Panc1 (cell line): ENCODE measurements at regions not wholly inside any gene's neighbourhood (a gene's known extent, or its start where the extent isn't known, plus 50 kb on each side); places are given as distances from the start of the nearest gene placed in this dataset. TPM values are rescaled to one million over a fixed set of nuclear protein-coding genes. Genes with fewer than 3 reads are reported as not detected.

Source experiments
- ATAC-seq: fragments of 200-7000 bp; cut with Tn5 transposase; 2 replicates; pipeline ENCODE4 v1.9.1; 2020; ENCODE audit warnings: mild to moderate bottlenecking, moderate library complexity
- BruUV-seq: library from RNA; stranded (reverse); fragments of 400-500 nt; replicated peaks from 2 replicates; lab custom pipeline; 2021; lab: Mats Ljungman, UMichigan
- CTCF ChIA-PET: fragments of 300-600 bp; sonication (Branson Sonifier 250); formaldehyde crosslinking; loops from one replicate; lab custom pipeline; 2022; ENCODE audit warnings: antibody characterized with exemption; lab: Charles Lee
- POLR2A ChIA-PET: fragments of 300-600 bp; sonication (Branson Sonifier 250); formaldehyde crosslinking; loops from one replicate; lab custom pipeline; 2022; ENCODE audit warnings: antibody characterized with exemption; lab: Charles Lee
- DNase-seq: peaks from one replicate; pipeline ENCODE4 v3.0.0-alpha.2; 2010; ENCODE audit warnings: low read depth, low spot score
- H3K27ac ChIP-seq: 2 replicates; pipeline ENCODE4 v1.5.1; 2011; ENCODE audit warnings: mild to moderate bottlenecking, low read length, inconsistent platforms
- H3K27me3 ChIP-seq: fragments of 200-500 bp; sonication (Bioruptor generic); 2 replicates; pipeline ENCODE4 v1.6.0; 2014; ENCODE audit warnings: low read length, inconsistent platforms; ENCODE audit not compliant: control insufficient read depth, insufficient read depth
- H3K36me3 ChIP-seq: fragments of 200-500 bp; sonication (Bioruptor generic); 2 replicates; pipeline ENCODE4 v1.5.1; 2014; ENCODE audit warnings: inconsistent platforms, mild to moderate bottlenecking, low read length, moderate library complexity; ENCODE audit not compliant: control insufficient read depth, insufficient read depth
- H3K4me1 ChIP-seq: 2 replicates; pipeline ENCODE4 v1.5.1; 2011; ENCODE audit warnings: inconsistent platforms, mild to moderate bottlenecking, low read length, moderate library complexity; ENCODE audit not compliant: control insufficient read depth, insufficient read depth
- H3K4me3 ChIP-seq, 2 experiments: 2 replicates each; pipeline ENCODE4 v1.5.1; 2011 to 2012; ENCODE audit warnings: low read depth in 2 of 2, low read length in 2 of 2, mild to moderate bottlenecking in 2 of 2, inconsistent platforms in 1 of 2, moderate library complexity in 1 of 2
- H3K9me3 ChIP-seq: fragments of 200-500 bp; sonication (Bioruptor generic); 2 replicates; pipeline ENCODE4 v1.5.1; 2014; ENCODE audit warnings: low read depth, mild to moderate bottlenecking, inconsistent platforms, low read length, moderate library complexity; ENCODE audit not compliant: control insufficient read depth, insufficient read depth
- CTCF ChIP-seq: fragments of 450-650 bp; IDR thresholded peaks from 2 replicates; pipeline ENCODE4 v1.5.1; 2017; ENCODE audit warnings: mild to moderate bottlenecking
- REST ChIP-seq, 2 experiments: IDR thresholded peaks; 2 replicates each; pipeline ENCODE4 v1.6.1; 2011 to 2012; ENCODE audit warnings: low read depth in 2 of 2, control low read depth in 1 of 2, low read length in 1 of 2, mild to moderate bottlenecking in 1 of 2, moderate library complexity in 1 of 2; ENCODE audit not compliant: insufficient read depth in 1 of 2
- SIN3A ChIP-seq: IDR thresholded peaks from 2 replicates; pipeline ENCODE4 v1.6.1; 2012; ENCODE audit warnings: low read depth, mild to moderate bottlenecking, low read length, moderate library complexity, borderline replicate concordance; ENCODE audit not compliant: insufficient read depth
- TCF7L2 ChIP-seq: IDR thresholded peaks from 2 replicates; pipeline ENCODE4 v1.6.1; 2011; ENCODE audit warnings: mild to moderate bottlenecking, low read depth, low read length, inconsistent platforms
- in situ Hi-C: cut with HindIII; loops from 2 replicates; pipeline ENCODE4 v1.10.0; 2016; ENCODE audit warnings: low sequenced_read_pairs, low pct_unique_long_range_greater_than_20kb
- intact Hi-C: fragments of 100-400 bp; cut with micrococcal nuclease; formaldehyde crosslinking; loops from one replicate; pipeline ENCODE4 v1.10.0; 2022; ENCODE audit not compliant: unreplicated experiment
- microRNA-seq: library from miRNA; unstranded; fragments of <30 nt; microRNA quantifications from one replicate; pipeline ENCODE4 v1.1.0, GENCODE V29; 2020; ENCODE audit not compliant: unreplicated experiment

GRCh38 chr2:64404002-64404731, 49.8 kb upstream of the LGALSL start:
- TF ChIP-seq SIN3A (no peak), CTCF (no peak), TCF7L2 (no peak), REST (IDR thresholded peaks at IDR 0.05; ENCODE audit: insufficient read depth in 1 of 2, low read depth in 2 of 2, low read length in 1 of 2) (no peak)
- no peaks in the 10 kb centered on the region for H3K4me1 ChIP-seq
- CTCF ChIA-PET, result no interaction called here
- H3K27me3 ChIP-seq, result peaks cover 3% of the 10 kb centered on the region
- DNase-seq, result no peak
- intact Hi-C loops (no loop called here), in situ Hi-C loops (no loop called here)
- no peaks in the 10 kb centered on the region for H3K36me3 ChIP-seq
- H3K9me3 ChIP-seq, result no peaks in the 10 kb centered on the region
- no peak overlapping the region for H3K27ac ChIP-seq
- POLR2A ChIA-PET, result no interaction called here
- H3K4me3 ChIP-seq, result no peak overlapping the region
- no TSS peak for BruUV-seq
- no peak for ATAC-seq

Small RNA genes in the stretch of these regions (microRNA-seq; reads per million reads assigned to microRNA genes)
- gene MIR4433A (not detected), gene MIR4433B (not detected)
